Activated effector memory CD4-positive, alpha-beta T cell treated with Interleukin-2 at 50 U/mL for 16 hours (primary cell): ENCODE measurements at regions not wholly inside any gene's neighbourhood (a gene's known extent, or its start where the extent isn't known, plus 50 kb on each side); places are given as distances from the start of the nearest gene placed in this dataset.
"Not testable (repeated sequence)": the region's sequence is repeated elsewhere in the genome, so short reads cannot be mapped to it uniquely, and the experiment has no call there.

Experiments
- DNase-seq: peaks from one replicate; pipeline ENCODE4 v3.0.0-alpha.2; 2020

- no peak for DNase-seq
Observed at GRCh38 chr15:59828861-59829260, 139.7 kb upstream of the BNIP2 start.

- DNase-seq = no peak
Observed at GRCh38 chr15:59828263-59828662, 139.1 kb upstream of the BNIP2 start.

- DNase-seq = no peak
Observed at GRCh38 chr15:59825901-59826300, 136.8 kb upstream of the BNIP2 start.

GRCh38 chr15:59821286-59821685, 132.2 kb upstream of the BNIP2 start:
- no peak for DNase-seq

- DNase-seq = no peak
Observed at GRCh38 chr15:59819092-59819491, 130.0 kb upstream of the BNIP2 start.

- no peak for DNase-seq
Observed at GRCh38 chr15:59818336-59818735, 129.2 kb upstream of the BNIP2 start.

GRCh38 chr15:59817834-59818233, 128.7 kb upstream of the BNIP2 start:
- no peak for DNase-seq

- no peak for DNase-seq
Observed at GRCh38 chr15:59817053-59817452, 127.9 kb upstream of the BNIP2 start.

- peak; percentile 28 for DNase-seq
Observed at GRCh38 chr15:59814409-59814808, 125.3 kb upstream of the BNIP2 start.

GRCh38 chr15:59812889-59813288, 123.8 kb upstream of the BNIP2 start:
- no peak for DNase-seq

GRCh38 chr15:59812250-59812870, 123.2 kb upstream of the BNIP2 start:
- DNase-seq = no peak

GRCh38 chr15:59803293-59803966, 114.3 kb upstream of the BNIP2 start:
- peak; percentile 78 for DNase-seq

- no peak for DNase-seq
Observed at GRCh38 chr15:59801649-59802048, 112.5 kb upstream of the BNIP2 start.

GRCh38 chr15:59798605-59798917, 109.4 kb upstream of the BNIP2 start:
- no peak for DNase-seq

- no peak for DNase-seq
Observed at GRCh38 chr15:59797756-59798604, 108.9 kb upstream of the BNIP2 start.

GRCh38 chr15:59794229-59794886, 105.2 kb upstream of the BNIP2 start:
- no peak for DNase-seq

GRCh38 chr15:59792359-59792758, 103.2 kb upstream of the BNIP2 start:
- peak; percentile 19 for DNase-seq

GRCh38 chr15:59791755-59792154, 102.6 kb upstream of the BNIP2 start:
- DNase-seq = no peak

GRCh38 chr15:59791079-59791478, 102.0 kb upstream of the BNIP2 start:
- no peak for DNase-seq

- not testable (repeated sequence) for DNase-seq
Observed at GRCh38 chr15:59786466-59786865, 97.3 kb upstream of the BNIP2 start.

GRCh38 chr15:59785981-59786380, 96.9 kb upstream of the BNIP2 start:
- DNase-seq = not testable (repeated sequence)

GRCh38 chr15:59783774-59784520, 94.8 kb upstream of the BNIP2 start:
- not testable (repeated sequence) for DNase-seq

- DNase-seq = no peak
Observed at GRCh38 chr15:59779110-59779509, 90.0 kb upstream of the BNIP2 start.
